GM12878 (cell line): ENCODE measurements at regions not wholly inside any gene's neighbourhood (a gene's known extent, or its start where the extent isn't known, plus 50 kb on each side); places are given as distances from the start of the nearest gene placed in this dataset.

Experiments
- ATAC-seq: fragments of 200-7000 bp; cut with Tn5 transposase; 3 replicates; pipeline ENCODE4 v1.9.1; 2020; ENCODE audit warnings: mild to moderate bottlenecking, moderate library complexity
- BruUV-seq: library from RNA; stranded (reverse); fragments of 400-500 nt; replicated peaks from 2 replicates; lab custom pipeline; 2021; lab: Mats Ljungman, UMichigan
- CTCF ChIA-PET: fragments of 300-600 bp; sonication (Branson Sonifier 250); formaldehyde crosslinking; extraction: SDS; loops from one replicate; lab custom pipeline; 2021; ENCODE audit warnings: inconsistent platforms; lab: Yijun Ruan, JAX
- POLR2A ChIA-PET: fragments of 350-600 bp; formaldehyde crosslinking; extraction: SDS; loops from one replicate; lab custom pipeline; 2021; ENCODE audit warnings: inconsistent platforms; lab: Charles Lee
- RAD21 ChIA-PET: fragments of 300-600 bp; sonication (Branson Sonifier 250); formaldehyde crosslinking; loops from one replicate; lab custom pipeline; 2023; ENCODE audit warnings: antibody characterized with exemption; ENCODE audit not compliant: unreplicated experiment; lab: Charles Lee
- SMC1A ChIA-PET: fragments of 300-600 bp; sonication (Branson Sonifier 250); formaldehyde crosslinking; loops from one replicate; lab custom pipeline; 2023; ENCODE audit not compliant: unreplicated experiment, uncharacterized antibody; lab: Charles Lee
- DNase-seq: peaks from one replicate; pipeline ENCODE4 v3.0.0-alpha.2; 2011; ENCODE audit warnings: low read depth, low spot score
- FAIRE-seq: peaks from 3 replicates; lab custom pipeline; 2011; peaks lifted over from hg19 to GRCh38; lab: Jason Lieb, UNC
- H2AFZ ChIP-seq: 2 replicates; pipeline ENCODE4 v1.6.0; 2011; ENCODE audit warnings: low read depth, low read length, control low read depth; ENCODE audit not compliant: control insufficient read depth
- H3K27ac ChIP-seq: 2 replicates; pipeline ENCODE4 v1.5.1; 2011; ENCODE audit warnings: control low read depth; ENCODE audit not compliant: control insufficient read depth, insufficient read depth
- H3K27me3 ChIP-seq, 2 experiments: replicated peaks in 1 of 2; 2 replicates each; pipeline versions ENCODE4 v1.6.0 to v1.6.1; 2011; ENCODE audit warnings: low read length in 1 of 2; ENCODE audit not compliant: control insufficient read depth in 2 of 2, insufficient read depth in 2 of 2
- H3K36me3 ChIP-seq, 2 experiments: 2 replicates each; pipeline ENCODE4 v1.5.1; 2011; ENCODE audit warnings: low read length in 1 of 2; ENCODE audit not compliant: control insufficient read depth in 2 of 2, insufficient read depth in 2 of 2
- H3K4me1 ChIP-seq: 2 replicates; pipeline ENCODE4 v1.6.1; 2011; ENCODE audit warnings: mild to moderate bottlenecking, low read length, moderate library complexity, mixed read lengths; ENCODE audit not compliant: control insufficient read depth, insufficient read depth
- H3K4me2 ChIP-seq: 2 replicates; pipeline ENCODE4 v1.6.0; 2011; ENCODE audit warnings: control low read depth; ENCODE audit not compliant: control insufficient read depth, insufficient read depth
- H3K4me3 ChIP-seq: fragments of 200-600 bp; sonication (generic); 2 replicates; pipeline ENCODE4 v1.5.1; 2016
- H3K79me2 ChIP-seq: 2 replicates; pipeline ENCODE4 v1.6.0; 2011; ENCODE audit warnings: low read length; ENCODE audit not compliant: control insufficient read depth, insufficient read depth
- H3K9ac ChIP-seq: 2 replicates; pipeline ENCODE4 v1.8.0; 2011; ENCODE audit warnings: low read length, control low read depth, mixed read lengths; ENCODE audit not compliant: control insufficient read depth, insufficient read depth
- H3K9me3 ChIP-seq: replicated peaks from 3 replicates; pipeline ENCODE4 v1.5.1; 2011; ENCODE audit warnings: mild to moderate bottlenecking, low read length; ENCODE audit not compliant: control insufficient read depth, insufficient read depth
- H4K20me1 ChIP-seq: 2 replicates; pipeline ENCODE4 v1.6.0; 2011; ENCODE audit not compliant: control insufficient read depth, insufficient read depth
- FOXK2 ChIP-seq: fragments of 450-650 bp; IDR thresholded peaks from 2 replicates; pipeline ENCODE4 v1.6.1; 2017; ENCODE audit warnings: mild to moderate bottlenecking, moderate library complexity
- MTA2 ChIP-seq: fragments of 450-650 bp; IDR thresholded peaks from 2 replicates; pipeline ENCODE4 v1.6.1; 2016; ENCODE audit warnings: low read depth, mild to moderate bottlenecking, moderate library complexity
- NR2C1 ChIP-seq: fragments of 450-650 bp; IDR thresholded peaks from 2 replicates; pipeline ENCODE4 v1.6.1; 2017; ENCODE audit warnings: antibody characterized with exemption, mild to moderate bottlenecking, moderate library complexity
- NR2C2 ChIP-seq: IDR thresholded peaks from 2 replicates; pipeline ENCODE4 v1.6.1; 2011; ENCODE audit warnings: borderline replicate concordance, low read depth; ENCODE audit not compliant: control insufficient read depth, insufficient read length
- PAX5 ChIP-seq: IDR thresholded peaks from 2 replicates; pipeline ENCODE4 v1.6.1; 2011; ENCODE audit warnings: low read depth, low read length, borderline replicate concordance
- PAX8 ChIP-seq: fragments of 450-650 bp; IDR thresholded peaks from 2 replicates; pipeline ENCODE4 v1.6.1; 2017; ENCODE audit warnings: mild to moderate bottlenecking, moderate library complexity
- RAD51 ChIP-seq: fragments of 450-650 bp; IDR thresholded peaks from 2 replicates; pipeline ENCODE4 v1.6.1; 2016; ENCODE audit warnings: moderate library complexity, mild to moderate bottlenecking, inconsistent platforms
- SMAD1 ChIP-seq: fragments of 450-650 bp; IDR thresholded peaks from 2 replicates; pipeline ENCODE4 v1.6.1; 2018; ENCODE audit warnings: mild to moderate bottlenecking, low read depth; ENCODE audit not compliant: partially characterized antibody
- SREBF1 ChIP-seq: IDR thresholded peaks from 2 replicates; pipeline ENCODE4 v1.6.1; 2012; ENCODE audit warnings: mild to moderate bottlenecking, low read length
- STAT3 ChIP-seq: IDR thresholded peaks from 2 replicates; pipeline ENCODE4 v1.6.1; 2011; ENCODE audit warnings: low read depth, low read length, improper control_type of control experiment
- TAF1 ChIP-seq: IDR thresholded peaks from 2 replicates; pipeline ENCODE4 v1.6.1; 2011; ENCODE audit warnings: mild to moderate bottlenecking, low read depth, low read length, borderline replicate concordance
- ZNF622 ChIP-seq: fragments of 450-650 bp; IDR thresholded peaks from 2 replicates; pipeline ENCODE4 v1.6.1; 2017; ENCODE audit warnings: mild to moderate bottlenecking, inconsistent platforms
- WGBS: methylation state at CpG from one replicate; pipeline ENCODE4 v1.1.6; 2016; ENCODE audit warnings: low lambda C conversion rate; ENCODE audit not compliant: insufficient replicate concordance, insufficient coverage; ENCODE audit errors: missing lambda C conversion rate; 5-methylcytosine and 5-hydroxymethylcytosine counted together
- in situ Hi-C: fragments of 300-500 bp; cut with MboI; formaldehyde crosslinking; loops from 9 replicates; pipeline ENCODE4 v1.14.3; 2018; ENCODE audit warnings: mixed read lengths
- intact Hi-C: fragments of 100-400 bp; cut with micrococcal nuclease; formaldehyde crosslinking; loops from one replicate; pipeline ENCODE4 v1.14.2; 2022; ENCODE audit not compliant: unreplicated experiment
- TF ChIP-seq, protein P1 (sequence below): fragments of 450-650 bp; formaldehyde crosslinking; IDR thresholded peaks from 2 replicates; pipeline ENCODE4 v1.5.0; 2022; ENCODE audit warnings: mild to moderate bottlenecking, missing genetic modification characterization
- TF ChIP-seq, protein P2 (sequence below): fragments of 450-650 bp; IDR thresholded peaks from 2 replicates; pipeline ENCODE4 v1.6.1; 2017; ENCODE audit warnings: mild to moderate bottlenecking, low read depth, inconsistent platforms; ENCODE audit not compliant: poor library complexity, severe bottlenecking

GRCh38 chr9:85368781-85369180, 373.0 kb downstream of the AGTPBP1 start:
- no peak overlapping the region for H2AFZ ChIP-seq
- H3K9ac ChIP-seq = no peak overlapping the region
- ATAC-seq (no peak), FAIRE-seq (no peak), DNase-seq (no peak)
- no peak overlapping the region for H3K4me2 ChIP-seq
- ChIA-PET CTCF (interaction anchor here (0.7 kb wide), 1 partner anchor 113 kb away, joined by 3 read pairs; no protein-coding TSS in a partner anchor), POLR2A (no interaction called here), SMC1A (no interaction called here), RAD21 (no interaction called here)
- in situ Hi-C loops (no loop called here), intact Hi-C loops (no loop called here)
- no peaks in the 10 kb centered on the region for H3K36me3 ChIP-seq
- H3K4me1 ChIP-seq = no peaks in the 10 kb centered on the region
- H4K20me1 ChIP-seq = no peaks in the 10 kb centered on the region
- no peak overlapping the region for H3K4me3 ChIP-seq
- H3K27ac ChIP-seq = no peak overlapping the region
- no peaks in the 10 kb centered on the region for H3K27me3 ChIP-seq
- TF ChIP-seq PAX5 = no peak
- TF ChIP-seq NR2C1 = no peak
- no peak for TF ChIP-seq SREBF1
- TF ChIP-seq MTA2 = no peak
- TF ChIP-seq ZNF622 = no peak
- no peak for TF ChIP-seq SMAD1
- TF ChIP-seq, protein P1, sequence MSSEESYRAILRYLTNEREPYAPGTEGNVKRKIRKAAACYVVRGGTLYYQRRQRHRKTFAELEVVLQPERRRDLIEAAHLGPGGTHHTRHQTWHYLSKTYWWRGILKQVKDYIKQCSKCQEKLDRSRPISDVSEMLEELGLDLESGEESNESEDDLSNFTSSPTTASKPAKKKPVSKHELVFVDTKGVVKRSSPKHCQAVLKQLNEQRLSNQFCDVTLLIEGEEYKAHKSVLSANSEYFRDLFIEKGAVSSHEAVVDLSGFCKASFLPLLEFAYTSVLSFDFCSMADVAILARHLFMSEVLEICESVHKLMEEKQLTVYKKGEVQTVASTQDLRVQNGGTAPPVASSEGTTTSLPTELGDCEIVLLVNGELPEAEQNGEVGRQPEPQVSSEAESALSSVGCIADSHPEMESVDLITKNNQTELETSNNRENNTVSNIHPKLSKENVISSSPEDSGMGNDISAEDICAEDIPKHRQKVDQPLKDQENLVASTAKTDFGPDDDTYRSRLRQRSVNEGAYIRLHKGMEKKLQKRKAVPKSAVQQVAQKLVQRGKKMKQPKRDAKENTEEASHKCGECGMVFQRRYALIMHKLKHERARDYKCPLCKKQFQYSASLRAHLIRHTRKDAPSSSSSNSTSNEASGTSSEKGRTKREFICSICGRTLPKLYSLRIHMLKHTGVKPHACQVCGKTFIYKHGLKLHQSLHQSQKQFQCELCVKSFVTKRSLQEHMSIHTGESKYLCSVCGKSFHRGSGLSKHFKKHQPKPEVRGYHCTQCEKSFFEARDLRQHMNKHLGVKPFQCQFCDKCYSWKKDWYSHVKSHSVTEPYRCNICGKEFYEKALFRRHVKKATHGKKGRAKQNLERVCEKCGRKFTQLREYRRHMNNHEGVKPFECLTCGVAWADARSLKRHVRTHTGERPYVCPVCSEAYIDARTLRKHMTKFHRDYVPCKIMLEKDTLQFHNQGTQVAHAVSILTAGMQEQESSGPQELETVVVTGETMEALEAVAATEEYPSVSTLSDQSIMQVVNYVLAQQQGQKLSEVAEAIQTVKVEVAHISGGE (CRISPR knock-in tag) = no peak
- no peak for TF ChIP-seq STAT3
- TF ChIP-seq NR2C2 = no peak
- no peak for TF ChIP-seq PAX8
- TF ChIP-seq TAF1 = no peak
- no peak for TF ChIP-seq FOXK2
- TF ChIP-seq RAD51 = no peak
- TF ChIP-seq, protein P2, sequence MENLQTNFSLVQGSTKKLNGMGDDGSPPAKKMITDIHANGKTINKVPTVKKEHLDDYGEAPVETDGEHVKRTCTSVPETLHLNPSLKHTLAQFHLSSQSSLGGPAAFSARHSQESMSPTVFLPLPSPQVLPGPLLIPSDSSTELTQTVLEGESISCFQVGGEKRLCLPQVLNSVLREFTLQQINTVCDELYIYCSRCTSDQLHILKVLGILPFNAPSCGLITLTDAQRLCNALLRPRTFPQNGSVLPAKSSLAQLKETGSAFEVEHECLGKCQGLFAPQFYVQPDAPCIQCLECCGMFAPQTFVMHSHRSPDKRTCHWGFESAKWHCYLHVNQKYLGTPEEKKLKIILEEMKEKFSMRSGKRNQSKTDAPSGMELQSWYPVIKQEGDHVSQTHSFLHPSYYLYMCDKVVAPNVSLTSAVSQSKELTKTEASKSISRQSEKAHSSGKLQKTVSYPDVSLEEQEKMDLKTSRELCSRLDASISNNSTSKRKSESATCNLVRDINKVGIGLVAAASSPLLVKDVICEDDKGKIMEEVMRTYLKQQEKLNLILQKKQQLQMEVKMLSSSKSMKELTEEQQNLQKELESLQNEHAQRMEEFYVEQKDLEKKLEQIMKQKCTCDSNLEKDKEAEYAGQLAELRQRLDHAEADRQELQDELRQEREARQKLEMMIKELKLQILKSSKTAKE = no peak
- no peaks in the 10 kb centered on the region for H3K79me2 ChIP-seq
- BruUV-seq = no TSS peak
- H3K9me3 ChIP-seq = no peaks in the 10 kb centered on the region
- 0% methylated on average over 1 of the region's 1 CpG for WGBS
